Activated T-cell treated with anti-CD3 and anti-CD28 coated beads, Interleukin-2, amount 50 U/mL, for 1 hour (primary cell): ENCODE measurements at regions not wholly inside any gene's neighbourhood (a gene's known extent, or its start where the extent isn't known, plus 50 kb on each side); places are given as distances from the start of the nearest gene placed in this dataset.

Source experiments
- DNase-seq: peaks from one replicate; pipeline ENCODE4 v3.0.0-alpha.2; 2020

DNA sequence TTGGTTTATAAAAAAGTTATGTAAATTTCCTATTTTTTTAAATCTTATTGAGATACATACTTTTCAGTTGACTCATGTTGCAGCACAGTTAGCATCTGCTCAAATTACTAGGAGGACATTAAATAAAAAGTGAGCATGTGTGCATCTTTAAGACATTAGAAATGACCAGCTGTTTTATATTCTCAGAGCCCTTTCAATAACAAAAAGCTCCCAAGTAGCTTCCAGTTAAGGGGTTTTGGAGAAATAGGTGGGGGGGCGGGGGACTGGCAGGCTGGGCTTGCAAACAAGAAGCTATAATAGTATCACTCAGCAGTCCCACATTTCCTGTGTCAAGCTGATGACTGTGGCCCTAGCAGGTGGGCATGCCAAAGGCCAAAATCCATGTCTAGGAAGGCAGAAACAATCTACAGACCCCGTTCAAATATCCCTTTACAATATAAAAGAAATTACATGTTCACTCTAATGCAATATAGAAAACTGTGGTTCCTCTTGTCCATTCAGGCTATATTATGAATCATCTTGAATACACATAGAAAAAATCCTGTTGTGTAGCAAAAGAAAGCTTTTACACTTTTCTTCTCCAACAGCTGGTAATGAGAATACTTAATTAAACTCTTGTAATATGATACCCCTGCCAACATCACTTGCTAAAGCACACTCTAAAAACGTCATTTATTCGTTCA, 1713.2 kb upstream of the SLC10A2 start:
- no peak for DNase-seq

DNA sequence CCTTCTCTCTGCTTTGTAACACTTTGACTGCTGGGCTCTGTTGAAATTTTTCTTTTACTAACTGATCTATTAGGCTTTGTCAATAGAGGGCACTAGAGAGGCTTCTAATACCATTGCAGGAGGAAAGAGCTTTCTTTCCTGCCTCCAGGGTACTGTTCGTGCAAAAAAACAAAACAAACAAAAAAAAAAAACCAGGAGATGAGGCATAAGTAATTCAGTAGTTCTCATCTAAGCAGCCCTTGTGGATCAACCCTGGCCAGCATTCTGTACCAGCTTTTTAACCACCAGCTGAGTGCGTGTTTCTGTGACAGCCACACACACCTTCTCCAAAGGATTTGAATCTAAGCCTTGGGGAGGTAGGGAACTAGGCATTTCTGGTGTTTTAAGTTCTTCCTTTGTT, 1707.6 kb upstream of the SLC10A2 start:
- DNase-seq: no peak

DNA sequence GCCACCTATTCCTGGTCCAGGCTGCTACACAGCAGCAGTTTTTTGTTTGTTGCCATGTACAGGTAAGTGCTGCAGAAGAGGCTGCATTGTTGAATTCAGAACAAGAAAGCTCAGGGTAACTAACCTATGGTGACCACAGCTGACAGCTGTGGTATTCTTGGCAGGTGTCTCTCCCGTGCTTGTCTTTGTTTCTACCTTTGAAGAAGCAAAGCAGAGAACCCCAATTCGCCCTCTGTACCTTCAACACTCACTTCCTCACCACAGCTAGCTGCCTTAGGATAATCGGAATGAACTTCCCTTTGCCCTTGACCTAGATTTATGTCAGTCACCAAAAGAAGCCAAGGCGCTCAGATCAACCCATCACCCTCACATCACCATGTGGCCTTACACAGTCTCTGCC, 1703.3 kb upstream of the SLC10A2 start:
- DNase-seq: no peak

DNA sequence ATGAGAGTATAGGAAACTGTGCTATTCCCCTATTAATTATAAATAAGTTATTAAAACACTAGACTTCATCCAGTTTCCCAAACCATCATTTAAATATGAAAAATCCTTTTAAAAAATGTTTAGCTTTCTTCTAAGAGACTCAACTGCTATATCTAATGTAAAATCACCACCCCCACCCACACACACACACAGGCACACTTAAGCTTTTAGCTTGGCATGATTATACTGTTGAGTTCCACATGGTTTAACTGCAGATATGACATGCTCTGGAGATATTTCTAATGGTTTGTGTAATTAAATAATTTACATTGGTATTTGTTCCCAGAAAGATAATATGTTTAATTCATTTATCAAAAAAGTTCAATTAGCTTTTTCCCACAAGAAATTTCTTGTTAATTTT, 1700.1 kb upstream of the SLC10A2 start:
- no peak for DNase-seq

DNA sequence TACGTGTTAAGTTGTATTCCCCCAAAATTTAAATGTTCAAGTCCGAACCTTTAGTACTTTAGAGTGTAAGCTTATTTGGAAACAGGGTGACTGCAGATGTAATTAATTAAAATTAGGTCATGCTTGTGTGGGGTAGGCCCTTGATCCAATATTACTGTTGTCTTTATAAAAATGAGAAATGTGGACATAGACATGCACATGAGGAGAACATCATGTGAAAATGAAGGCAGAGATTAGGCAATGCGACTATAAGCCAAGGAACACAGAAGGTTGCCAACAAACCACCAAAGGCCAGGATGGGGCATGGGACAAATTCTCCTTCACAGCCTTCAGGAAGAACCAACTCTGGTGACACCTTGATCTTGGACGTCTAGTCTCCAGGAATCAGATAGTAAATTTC, 1698.4 kb upstream of the SLC10A2 start:
- no peak for DNase-seq

DNA sequence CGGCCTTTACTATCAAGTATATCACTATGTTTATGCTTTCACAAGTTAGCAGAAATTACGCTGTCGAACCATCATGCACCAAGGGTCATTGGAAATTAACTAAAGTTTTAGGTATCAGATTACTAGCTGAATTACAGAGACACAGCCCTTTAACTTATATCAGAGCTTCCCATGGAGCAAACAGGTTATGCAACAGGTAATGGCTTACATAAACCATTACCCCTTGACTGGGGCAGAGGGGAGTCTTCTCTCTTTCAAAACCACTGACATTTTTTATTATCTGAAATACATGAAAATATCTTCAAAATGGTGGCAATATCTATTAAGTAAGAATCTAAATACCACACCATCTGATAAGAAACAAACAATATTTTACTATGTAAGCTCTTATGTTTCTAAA, 1692.9 kb upstream of the SLC10A2 start:
- no peak for DNase-seq

DNA sequence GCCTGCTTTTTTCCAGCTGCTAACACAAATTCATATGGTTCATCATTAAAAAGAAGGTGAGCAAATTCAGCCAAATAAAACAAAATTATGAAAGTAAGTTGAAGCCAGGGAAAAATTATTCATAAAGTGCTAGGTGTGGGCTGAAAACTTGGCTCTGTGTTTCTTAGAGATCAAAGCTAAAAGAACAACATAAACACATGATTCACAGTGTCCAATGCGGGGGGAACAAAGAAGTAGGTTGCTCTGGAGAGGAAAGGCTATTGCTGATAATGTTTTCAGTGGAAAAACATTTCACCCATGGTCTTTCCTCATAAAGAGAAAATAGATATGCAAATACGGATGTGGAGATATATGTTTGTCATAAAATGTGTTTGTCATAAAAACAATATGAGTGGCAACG, 1691.5 kb upstream of the SLC10A2 start:
- no peak for DNase-seq

DNA sequence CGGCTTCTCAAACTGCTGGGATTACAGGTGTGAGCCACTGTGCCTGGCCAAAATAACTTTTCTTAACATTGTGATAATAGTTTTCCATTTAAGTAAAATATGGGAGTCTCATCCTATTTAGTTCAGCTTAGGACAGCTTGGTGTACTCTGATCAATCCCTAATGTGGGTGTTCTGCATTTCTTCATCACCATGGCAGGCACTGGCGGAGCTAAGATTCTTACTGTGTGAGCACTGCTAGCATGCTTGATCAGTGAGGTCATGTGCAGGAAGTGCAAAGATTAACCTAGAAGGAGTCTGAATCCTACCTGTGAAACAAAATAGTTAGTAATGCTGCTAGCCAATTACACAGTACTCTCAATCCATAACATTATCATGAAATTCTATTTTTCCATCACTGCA, 1684.2 kb upstream of the SLC10A2 start:
- no peak for DNase-seq

DNA sequence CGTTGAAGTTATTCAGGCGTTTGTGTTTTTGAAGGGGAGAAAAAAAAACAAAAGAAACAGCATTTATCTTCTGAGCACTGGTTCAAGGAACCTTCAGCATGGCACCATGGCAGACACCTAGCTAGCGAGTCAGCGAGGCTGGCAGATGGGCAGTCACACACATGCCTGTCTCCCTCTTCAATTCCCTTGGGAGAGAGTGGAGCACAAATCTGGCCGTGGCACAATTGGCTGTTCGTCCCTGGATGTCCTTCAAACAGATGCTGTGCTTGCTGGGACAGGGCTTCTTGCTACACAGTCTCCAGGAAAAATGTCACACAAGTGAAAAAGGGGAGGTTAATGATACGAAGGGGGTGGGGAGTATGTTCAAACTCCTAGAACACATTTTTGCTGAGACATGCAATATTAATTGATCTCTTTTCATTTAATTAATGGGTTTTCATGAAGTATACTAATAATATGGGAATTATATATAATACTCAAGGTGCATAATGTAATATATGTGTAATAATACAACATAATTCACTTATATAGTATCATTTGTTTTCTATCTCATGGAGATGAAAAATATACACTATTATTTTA, 1674.5 kb upstream of the SLC10A2 start:
- DNase-seq: no peak

DNA sequence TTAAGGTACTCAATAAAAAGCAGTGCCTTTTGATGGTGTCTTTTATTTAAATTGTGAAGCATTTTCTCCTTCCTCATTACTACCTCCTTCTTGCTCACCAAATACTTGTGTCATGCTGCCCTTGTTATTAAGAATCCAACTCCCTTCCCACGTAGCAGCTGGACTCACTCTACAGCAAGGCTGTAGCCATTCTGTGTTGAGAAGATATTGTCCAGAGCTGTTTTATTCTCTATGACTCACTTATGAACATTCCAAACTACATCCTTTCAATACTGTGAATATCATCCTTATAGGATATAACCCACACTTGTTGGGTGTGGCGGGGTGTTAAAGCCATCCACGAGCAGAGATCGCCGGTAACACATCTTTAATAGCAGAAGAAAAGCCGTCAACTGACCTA, 1671.5 kb upstream of the SLC10A2 start:
- no peak for DNase-seq

DNA sequence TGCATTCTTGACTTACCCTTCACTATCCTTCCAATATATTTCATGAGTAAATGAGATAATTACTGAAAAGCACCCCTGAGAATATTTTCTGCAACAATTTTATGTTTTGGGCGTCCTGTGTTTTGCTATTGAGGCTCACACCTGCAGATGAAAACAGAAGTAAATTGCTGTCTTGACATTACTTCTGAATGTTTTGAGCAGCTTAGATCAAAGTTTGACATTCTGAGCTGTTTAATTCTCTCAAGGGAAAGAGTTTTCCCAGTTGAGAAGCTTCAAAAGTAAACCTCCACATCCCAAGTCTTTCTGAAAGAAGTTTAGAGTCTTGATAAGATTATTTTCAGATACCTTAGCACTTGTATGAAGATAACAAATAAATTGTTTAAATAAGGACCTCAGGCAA, 1667.2 kb upstream of the SLC10A2 start:
- no peak for DNase-seq

DNA sequence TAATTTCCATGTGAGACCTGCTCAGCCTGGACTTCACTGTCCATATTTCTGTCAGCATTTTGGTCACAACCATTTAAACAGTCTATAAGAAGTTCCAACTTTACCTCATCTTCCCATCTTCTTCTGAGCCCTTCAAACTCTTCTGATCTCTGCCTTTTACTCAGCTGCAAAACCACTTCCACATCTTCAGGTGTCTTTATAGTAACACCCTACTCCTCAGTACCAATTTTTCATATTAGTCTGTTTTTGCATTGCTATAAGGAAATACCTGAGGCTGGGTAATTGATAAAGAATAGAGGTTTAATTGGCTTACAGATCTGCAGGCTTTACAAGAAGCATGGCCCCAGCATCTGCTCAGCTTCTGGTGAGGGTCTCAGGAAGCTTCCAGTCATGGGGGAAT, 1648.9 kb upstream of the SLC10A2 start:
- no peak for DNase-seq

DNA sequence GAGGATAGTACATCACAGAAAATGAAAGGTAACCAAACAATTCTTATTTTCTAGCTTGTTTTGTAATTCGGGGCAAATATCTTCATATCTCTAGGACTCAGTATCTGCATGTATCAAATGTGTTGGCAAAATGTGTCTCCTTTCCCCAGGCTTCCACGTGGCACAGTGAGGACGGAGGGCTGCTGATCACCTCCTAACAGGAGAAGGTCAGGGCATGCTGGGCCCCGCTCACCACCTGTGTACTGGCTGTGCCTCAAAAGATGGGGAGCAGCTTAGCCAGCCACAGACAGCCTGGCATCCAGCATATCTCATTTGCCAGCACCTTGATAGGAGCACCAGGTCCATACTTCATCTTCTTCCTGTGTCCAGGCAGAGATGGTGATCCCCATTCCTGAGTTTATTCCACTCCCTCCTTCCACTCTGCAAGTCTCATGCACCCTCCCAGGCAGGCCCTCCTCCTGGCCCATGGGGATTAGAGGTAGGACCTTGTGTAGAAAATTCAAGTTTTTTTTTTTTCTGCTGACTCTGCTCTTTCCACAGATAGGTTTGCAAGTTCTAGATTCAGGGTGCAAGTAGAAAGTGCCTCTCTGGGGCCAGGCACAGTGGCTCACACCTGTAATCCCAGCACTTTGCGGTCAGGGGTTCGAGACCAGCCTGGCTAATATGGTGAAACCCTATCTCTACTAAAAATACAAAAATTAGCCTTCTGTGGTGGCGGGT, 1639.0 kb upstream of the SLC10A2 start:
- DNase-seq: no peak

DNA sequence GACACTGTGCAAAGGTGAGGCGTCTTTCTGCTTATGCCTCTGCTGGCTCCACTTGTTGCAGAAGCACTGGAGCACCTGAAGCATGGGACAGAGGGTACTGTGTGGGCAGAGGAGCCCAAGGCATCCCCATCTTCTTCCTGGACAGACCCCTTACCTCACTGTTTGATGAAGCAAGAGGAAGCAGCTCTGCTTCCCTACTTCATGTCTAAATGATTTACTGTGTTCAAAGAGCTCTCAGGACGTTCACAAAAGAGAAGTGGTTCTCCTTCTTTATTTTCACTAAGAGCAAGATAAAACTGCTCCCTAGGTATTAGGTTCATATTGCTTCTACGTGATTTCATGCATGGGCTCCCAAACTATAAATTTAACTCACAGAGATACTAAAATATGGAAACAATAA, 1635.4 kb upstream of the SLC10A2 start:
- DNase-seq: no peak

DNA sequence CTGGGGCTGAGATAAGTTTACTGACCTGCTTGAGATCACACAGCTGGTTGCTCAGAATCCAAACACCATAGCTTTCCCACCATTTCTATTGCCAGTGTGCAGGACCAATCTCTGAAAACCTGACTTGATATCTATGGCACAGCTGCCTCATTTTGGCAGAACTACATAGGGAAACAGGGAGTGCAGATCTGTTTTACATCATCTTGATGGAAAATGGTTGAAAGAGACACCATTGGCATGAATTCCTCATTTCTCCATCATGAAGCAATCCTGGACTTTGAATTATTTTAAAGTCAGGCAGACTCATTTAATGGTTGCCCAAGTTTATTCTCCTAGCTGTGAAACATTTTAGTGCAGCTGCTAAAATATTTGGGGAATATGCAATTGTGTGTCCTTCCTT, 1628.2 kb upstream of the SLC10A2 start:
- no peak for DNase-seq

DNA sequence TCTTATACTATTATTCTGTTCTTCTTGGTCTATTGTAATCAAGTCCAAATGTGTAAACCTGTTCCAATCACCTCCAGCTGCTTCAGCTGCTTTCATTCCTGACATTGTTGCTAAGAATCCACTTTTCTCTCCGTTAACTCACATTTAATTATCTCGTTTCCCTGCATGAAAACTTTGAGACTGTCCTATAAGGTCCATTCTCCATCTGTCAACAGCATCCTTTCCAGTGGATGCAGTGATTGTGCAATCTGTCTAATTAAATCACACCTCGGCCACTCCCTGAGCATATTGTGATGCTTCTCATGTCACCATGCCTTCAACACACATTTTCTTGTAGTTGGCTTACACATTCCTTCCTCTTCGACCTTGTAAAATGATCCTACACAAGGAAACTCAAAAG, 1626.9 kb upstream of the SLC10A2 start:
- DNase-seq: no peak

DNA sequence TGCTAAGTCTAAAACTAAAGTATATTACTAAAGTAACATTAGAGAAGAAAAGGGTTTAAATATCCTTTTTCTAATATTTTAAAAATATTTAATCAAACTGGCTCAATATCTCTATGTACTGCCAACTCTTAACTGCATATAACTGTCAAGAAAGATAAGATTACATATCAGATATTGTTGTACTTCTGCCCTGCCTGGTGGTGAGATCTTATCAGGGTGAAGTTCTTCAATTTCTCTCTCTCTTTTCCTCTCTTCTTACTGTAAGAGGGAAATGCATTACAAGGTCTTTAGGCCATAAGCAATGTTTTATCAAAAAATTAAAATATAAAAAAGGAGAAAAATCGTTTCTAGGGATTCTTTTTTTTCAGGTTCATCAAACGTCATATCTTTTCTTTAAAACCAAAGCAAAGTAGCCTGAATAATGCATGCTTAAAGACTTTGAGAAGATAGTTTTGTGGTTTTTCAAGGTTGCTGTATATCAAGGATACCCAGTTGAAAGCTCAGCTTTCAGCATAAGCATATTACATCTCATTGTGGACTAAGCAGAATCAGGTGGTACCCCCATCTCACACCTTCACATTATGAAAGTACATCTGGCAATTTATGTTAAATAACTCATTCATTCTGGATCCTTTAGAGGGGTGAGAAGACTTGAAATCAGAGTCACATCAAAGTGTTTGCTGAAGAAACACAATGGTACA, 1625.7 kb upstream of the SLC10A2 start:
- no peak for DNase-seq

DNA sequence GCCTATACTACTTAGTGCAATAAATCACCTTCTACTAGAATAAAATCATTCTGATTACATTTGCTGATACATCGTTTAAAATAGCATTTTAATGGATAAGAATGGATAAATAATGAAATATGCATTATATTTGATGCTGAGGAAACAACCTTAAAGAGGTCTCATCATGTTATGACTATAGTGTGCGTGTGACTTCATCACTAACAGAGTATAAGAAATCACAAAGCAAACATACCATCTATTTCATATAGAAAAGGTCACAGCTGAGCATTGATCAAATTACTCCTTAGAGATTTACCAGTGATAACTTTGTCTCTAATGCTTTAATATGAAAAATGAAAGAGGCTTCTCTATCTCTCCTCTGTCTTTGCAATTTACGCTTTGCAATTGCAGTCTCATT, 1620.3 kb upstream of the SLC10A2 start:
- no peak for DNase-seq

DNA sequence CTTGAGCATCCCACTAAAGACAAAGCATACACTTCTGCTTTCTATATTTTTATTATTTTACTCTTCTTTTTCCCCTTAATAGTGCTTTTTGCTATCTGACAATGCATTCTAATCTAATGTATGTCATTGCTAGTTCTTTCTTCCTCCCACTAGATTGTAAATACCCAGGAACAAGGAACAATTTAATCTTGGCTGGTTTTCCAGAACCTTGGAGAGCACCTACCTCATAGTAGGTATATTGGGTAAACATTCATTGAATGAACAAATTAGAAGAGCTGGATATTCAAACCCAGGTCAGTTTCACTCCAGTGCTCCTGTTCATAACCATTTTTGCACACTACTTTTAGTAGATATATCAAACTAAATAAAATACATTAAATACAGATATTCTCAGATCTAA, 1617.6 kb upstream of the SLC10A2 start:
- no peak for DNase-seq

DNA sequence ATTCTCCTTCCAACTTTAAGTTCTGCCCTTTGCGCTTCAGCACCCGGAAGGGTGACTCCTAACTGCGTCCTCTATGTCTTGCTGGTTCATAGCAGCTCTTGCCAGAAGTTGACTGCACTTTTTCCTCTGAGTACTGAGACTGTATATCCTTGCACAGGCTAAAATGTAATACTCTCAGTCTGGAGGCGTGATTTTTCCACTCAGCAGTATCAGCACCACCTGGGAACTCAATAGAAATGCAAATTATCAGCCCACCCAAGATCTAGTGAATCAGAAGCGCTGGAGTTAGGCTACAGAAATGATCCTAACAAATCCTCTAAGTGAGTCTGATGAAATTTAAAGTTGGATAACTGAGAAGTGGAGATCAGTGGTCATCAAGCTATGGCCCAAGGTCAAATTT, 1611.9 kb upstream of the SLC10A2 start:
- no peak for DNase-seq

DNA sequence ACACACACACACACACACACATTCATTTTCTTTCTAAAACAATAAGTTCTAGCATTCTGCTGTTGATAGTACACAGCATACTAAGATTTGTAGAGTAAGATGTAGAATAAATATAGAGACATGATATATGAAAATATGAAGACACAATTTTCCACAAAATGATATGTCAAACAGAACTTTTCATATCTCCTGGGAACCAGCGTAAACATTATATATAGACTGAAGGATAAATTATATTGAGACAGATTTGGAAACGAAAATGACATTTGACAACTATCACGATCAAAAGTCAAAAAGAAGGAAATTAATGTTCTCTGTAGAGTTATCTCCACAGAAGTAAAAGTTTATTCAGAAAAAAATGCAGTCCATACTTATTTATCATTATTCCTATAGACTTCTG, 1605.7 kb upstream of the SLC10A2 start:
- no peak for DNase-seq

DNA sequence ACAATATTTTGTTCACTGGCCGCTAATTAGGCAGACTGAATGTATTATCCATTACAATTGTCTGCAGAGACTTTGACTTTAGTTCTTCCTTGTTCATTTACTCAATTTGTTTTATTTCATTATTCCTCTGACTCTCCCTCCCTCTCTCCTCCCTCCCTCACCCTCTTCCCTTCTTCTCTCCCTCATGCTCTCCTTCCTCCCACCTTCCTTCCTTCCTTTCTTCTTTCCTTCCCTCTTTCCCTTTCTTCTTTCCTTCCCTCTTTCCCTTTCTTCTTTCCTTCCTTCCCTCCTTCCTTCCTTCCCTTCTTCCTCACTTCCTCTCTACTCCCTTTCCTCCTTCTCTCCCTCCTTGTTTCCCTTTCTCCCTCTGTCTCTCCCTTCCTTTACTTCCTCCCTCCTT, 1591.0 kb upstream of the SLC10A2 start:
- DNase-seq: no peak

DNA sequence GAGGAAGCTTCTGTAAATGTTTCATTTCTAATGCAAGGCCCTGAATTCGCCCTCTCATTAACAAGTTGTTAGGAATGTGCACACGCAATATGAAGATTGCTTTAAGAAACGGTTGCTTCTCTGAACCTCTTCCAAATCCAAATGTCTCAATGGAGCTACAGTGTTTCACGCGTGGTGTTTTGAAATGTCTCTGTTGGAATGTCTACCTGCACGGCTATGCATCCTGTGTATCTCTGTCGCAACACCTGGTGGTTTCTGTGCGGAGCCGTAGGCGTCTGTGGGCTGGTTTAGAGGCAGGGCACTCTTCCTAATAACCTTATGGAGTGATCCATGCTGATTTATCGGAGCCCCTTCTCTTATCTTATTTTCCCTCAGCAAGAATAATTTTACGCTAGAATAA, 1584.2 kb upstream of the SLC10A2 start:
- no peak for DNase-seq

DNA sequence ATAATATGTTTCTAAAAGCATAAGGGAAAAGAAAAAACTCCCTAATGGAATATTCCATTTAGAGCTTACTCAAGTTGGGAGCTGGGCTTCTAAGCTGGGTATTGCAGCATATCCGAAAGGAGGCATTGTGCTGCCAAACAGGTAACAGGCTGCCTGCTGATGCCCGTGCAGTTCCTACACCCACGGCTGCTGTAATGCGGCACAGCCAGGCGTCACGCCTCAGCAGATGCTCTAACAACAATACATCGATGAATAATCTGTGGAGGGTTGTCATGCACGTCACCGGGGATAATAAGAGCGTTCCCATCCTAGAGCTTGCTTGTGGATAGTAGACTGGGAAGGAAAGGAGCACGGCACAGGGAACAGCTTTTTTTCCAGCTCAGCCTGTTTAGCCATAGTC, 1582.1 kb upstream of the SLC10A2 start:
- no peak for DNase-seq
